ENCODE measurements at regions not wholly inside any gene's neighbourhood (a gene's known extent, or its start where the extent isn't known, plus 50 kb on each side); places are given as distances from the start of the nearest gene placed in this dataset.
"Not testable (repeated sequence)": the region's sequence is repeated elsewhere in the genome, so short reads cannot be mapped to it uniquely, and the experiment has no call there.

DNA sequence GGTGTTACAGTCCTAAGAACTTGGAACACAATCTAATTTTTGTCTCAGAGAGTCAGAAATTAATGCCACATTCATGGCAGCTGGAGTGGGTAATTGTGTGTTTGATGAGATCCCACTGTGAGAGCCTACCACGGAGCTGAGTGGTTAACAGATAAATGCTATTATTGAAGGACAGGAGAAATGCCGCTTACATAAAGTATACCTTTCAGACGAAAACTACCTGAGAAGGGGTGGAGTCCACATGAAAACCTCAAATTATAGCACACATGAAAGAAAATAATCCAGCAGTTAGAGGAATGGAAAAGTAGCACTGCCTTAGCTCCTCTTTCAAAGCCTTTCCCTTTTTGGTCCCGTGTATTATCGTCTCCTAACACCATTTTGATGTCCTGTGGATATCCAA lies 133.0 kb downstream of the BACH1 start:
- TF ChIP-seq POLR2A (IDR thresholded peaks at IDR 0.05): no peak
- TF ChIP-seq, protein P1, sequence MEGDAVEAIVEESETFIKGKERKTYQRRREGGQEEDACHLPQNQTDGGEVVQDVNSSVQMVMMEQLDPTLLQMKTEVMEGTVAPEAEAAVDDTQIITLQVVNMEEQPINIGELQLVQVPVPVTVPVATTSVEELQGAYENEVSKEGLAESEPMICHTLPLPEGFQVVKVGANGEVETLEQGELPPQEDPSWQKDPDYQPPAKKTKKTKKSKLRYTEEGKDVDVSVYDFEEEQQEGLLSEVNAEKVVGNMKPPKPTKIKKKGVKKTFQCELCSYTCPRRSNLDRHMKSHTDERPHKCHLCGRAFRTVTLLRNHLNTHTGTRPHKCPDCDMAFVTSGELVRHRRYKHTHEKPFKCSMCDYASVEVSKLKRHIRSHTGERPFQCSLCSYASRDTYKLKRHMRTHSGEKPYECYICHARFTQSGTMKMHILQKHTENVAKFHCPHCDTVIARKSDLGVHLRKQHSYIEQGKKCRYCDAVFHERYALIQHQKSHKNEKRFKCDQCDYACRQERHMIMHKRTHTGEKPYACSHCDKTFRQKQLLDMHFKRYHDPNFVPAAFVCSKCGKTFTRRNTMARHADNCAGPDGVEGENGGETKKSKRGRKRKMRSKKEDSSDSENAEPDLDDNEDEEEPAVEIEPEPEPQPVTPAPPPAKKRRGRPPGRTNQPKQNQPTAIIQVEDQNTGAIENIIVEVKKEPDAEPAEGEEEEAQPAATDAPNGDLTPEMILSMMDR (IDR thresholded peaks at IDR 0.05): no peak
- DNase-seq: no peak
- no peak overlapping the region for H3K4me3 ChIP-seq
- no peaks in the 10 kb centered on the region for H3K4me1 ChIP-seq (replicated peaks in 1 of 2)
- H3K27ac ChIP-seq: no peak overlapping the region
- no peaks in the 10 kb centered on the region for H3K27me3 ChIP-seq
- no peaks in the 10 kb centered on the region for H3K36me3 ChIP-seq (replicated peaks in 1 of 2)
- WGBS, 4 donors: 89 to 94% (median 91%) methylated on average over 5 of the region's 5 CpGs
- intact Hi-C loops (cut with DNase I): no loop called here
- no peaks in the 10 kb centered on the region for H3K9me3 ChIP-seq (replicated peaks in 1 of 3)

DNA sequence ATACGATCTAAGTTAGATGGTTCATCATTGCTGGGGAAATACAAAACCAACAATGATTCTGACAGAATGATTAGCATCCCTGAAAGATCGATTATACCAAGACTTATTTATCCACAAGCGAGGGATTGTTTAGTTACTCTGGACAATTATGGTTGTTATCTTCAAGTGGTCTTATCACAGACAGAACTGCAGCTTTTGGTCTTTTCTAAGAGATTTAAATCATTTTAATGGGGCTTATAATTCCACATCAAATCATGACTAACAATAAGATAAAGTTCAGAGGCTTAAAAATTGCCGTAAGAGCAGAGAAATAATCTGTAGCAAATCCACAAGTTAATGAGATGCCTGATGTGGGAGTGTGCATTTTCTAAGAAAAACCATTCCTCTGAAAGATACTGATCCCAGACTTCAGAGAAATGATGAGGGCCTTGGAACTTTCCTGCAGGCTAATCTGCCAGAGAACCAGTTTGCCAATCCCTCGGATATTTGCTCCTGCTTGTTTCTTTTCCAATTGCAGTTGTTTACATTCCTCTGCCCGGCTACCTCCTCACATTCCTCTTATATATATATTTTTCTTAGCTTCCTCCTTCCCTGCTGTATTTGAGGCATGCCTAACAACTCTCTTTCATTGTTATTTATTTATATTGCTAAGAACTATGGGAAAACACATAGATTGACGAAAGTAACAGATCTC lies 134.8 kb downstream of the BACH1 start:
- Histone ChIP-seq H3K4me1 (replicated peaks in 1 of 2) (no peaks in the 10 kb centered on the region), H3K27me3 (no peaks in the 10 kb centered on the region), H3K36me3 (replicated peaks in 1 of 2) (no peaks in the 10 kb centered on the region), H3K27ac (no peak overlapping the region), H3K4me3 (no peak overlapping the region), H3K9me3 (replicated peaks in 1 of 3) (no peaks in the 10 kb centered on the region)
- TF ChIP-seq, protein P1 (IDR thresholded peaks at IDR 0.05): no peak
- TF ChIP-seq POLR2A (IDR thresholded peaks at IDR 0.05): no peak
- WGBS, 4 donors: 72 to 75% (median 73%) methylated on average over 7 of the region's 7 CpGs
- intact Hi-C loops (cut with DNase I): no loop called here
- DNase-seq: no peak

- H3K4me3 ChIP-seq: no peak overlapping the region
- TF ChIP-seq, protein P1 (IDR thresholded peaks at IDR 0.05): no peak
- TF ChIP-seq POLR2A (IDR thresholded peaks at IDR 0.05): no peak
- H3K4me1 ChIP-seq (replicated peaks in 1 of 2): no peaks in the 10 kb centered on the region
- no peaks in the 10 kb centered on the region for H3K36me3 ChIP-seq (replicated peaks in 1 of 2)
- intact Hi-C loops (cut with DNase I): no loop called here
- DNase-seq: no peak
- H3K27me3 ChIP-seq: no peaks in the 10 kb centered on the region
- H3K9me3 ChIP-seq (replicated peaks in 1 of 3): no peaks in the 10 kb centered on the region
- WGBS, 4 donors: 85 to 89% (median 86%) methylated on average over 7 of the region's 7 CpGs
- no peak overlapping the region for H3K27ac ChIP-seq
Observed at GRCh38 chr21:29434081-29434480, 135.4 kb downstream of the BACH1 start.

GRCh38 chr21:29434982-29435381 lies 136.3 kb downstream of the BACH1 start:
- intact Hi-C loops (cut with DNase I); H3K9me3 ChIP-seq (replicated peaks in 1 of 3); DNase-seq; H3K4me3 ChIP-seq; H3K4me1 ChIP-seq (replicated peaks in 1 of 2); H3K27ac ChIP-seq; H3K27me3 ChIP-seq; H3K36me3 ChIP-seq (replicated peaks in 1 of 2): not testable (repeated sequence)
- 97 to 100% (median 98%) methylated on average over 2 of the region's 2 CpGs for WGBS, 4 donors

DNA sequence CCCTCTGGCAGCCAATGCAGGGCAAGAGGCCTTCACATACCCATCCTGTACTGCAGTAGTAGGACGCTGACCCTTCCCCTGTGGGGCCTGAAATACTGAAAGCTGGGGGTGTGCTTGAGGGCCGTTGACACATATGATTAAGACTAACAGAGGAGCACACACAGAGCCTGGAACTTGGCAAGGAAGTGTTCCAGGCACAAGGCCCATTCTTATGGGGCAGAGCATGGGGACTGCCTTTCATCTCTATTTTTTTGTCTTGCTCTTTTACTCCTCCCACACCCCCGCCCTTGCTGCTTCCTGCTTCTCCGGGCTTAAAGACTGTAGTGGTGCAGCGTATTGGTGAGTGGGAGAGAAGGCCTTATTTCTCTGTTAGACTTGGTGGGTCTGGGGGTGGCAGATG lies 137.4 kb downstream of the BACH1 start:
- Histone ChIP-seq H3K27ac (no peak overlapping the region), H3K9me3 (replicated peaks in 1 of 3) (no peaks in the 10 kb centered on the region), H3K27me3 (no peaks in the 10 kb centered on the region), H3K4me3 (no peak overlapping the region), H3K36me3 (replicated peaks in 1 of 2) (no peaks in the 10 kb centered on the region), H3K4me1 (replicated peaks in 1 of 2) (no peaks in the 10 kb centered on the region)
- TF ChIP-seq, protein P1 (IDR thresholded peaks at IDR 0.05): no peak
- TF ChIP-seq POLR2A (IDR thresholded peaks at IDR 0.05): no peak
- intact Hi-C loops (cut with DNase I): no loop called here
- DNase-seq: peak in 1 of 7 donors; percentile 7
- 73 to 82% (median 78%) methylated on average over 4 to 5 of the region's 5 CpGs for whole genome bisulfite sequencing, 4 donors

Measured in adrenal gland (tissue), 9 donors.